Erythroblast (primary cell): ENCODE measurements at regions not wholly inside any gene's neighbourhood (a gene's known extent, or its start where the extent isn't known, plus 50 kb on each side); places are given as distances from the start of the nearest gene placed in this dataset.

ENCODE experiments used
- GATA1 ChIP-seq: IDR thresholded peaks from 2 replicates; pipeline ENCODE4 v1.6.1; 2011; ENCODE audit warnings: low read depth, mild to moderate bottlenecking, control low read depth, low read length, moderate library complexity
- POLR2A ChIP-seq: IDR thresholded peaks from 2 replicates; pipeline ENCODE4 v1.6.1; 2011; ENCODE audit warnings: mild to moderate bottlenecking, low read length

DNA sequence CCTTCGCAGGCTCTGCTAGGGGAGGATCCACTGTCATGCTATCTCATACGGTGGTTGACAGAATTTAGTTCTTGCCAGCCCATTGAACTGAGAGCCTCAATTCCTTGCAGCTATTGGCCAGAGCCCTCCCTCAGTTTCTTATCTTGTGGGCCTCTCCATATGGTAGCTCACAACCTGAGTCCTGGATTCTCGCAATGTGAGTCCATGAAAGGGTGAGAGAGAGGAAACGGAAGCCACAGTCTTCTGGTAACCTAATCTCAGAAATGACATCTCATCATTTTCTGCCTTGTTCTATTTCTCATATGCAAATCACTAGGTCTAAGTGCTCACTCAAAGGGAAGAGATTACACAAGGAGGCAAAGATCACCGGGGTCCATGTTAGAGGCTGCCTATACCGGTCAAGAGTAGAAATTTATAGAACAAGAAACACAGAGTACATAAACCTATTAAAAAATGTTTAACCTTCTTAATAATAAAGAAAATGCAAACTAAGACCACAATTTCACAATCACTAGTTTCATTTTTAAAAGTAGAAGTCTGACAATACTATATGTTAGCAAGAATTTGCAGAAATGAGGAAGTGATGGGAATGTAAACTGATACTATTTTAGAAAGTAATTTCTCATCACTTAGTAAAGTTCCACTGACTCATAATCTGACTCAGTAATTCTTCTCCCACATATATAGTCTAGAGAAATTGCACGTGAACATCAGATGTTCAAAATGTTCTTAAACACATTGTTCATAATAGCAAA lies 378.4 kb upstream of the AGTR1 start:
- TF ChIP-seq POLR2A (no peak), GATA1 (no peak)
